Fibroblast of mammary gland (primary cell): ENCODE measurements at regions not wholly inside any gene's neighbourhood (a gene's known extent, or its start where the extent isn't known, plus 50 kb on each side); places are given as distances from the start of the nearest gene placed in this dataset.

Experiments
- DNase-seq: peaks from one replicate; pipeline ENCODE4 v3.0.0-alpha.2; 2010; ENCODE audit warnings: low read depth
- H3K4me3 ChIP-seq: 2 replicates; pipeline ENCODE4 v1.5.1; 2011; ENCODE audit warnings: low read depth, mild to moderate bottlenecking, low read length, moderate library complexity; ENCODE audit not compliant: control insufficient read depth
- CTCF ChIP-seq: conservative IDR thresholded peaks from 2 replicates; pipeline ENCODE4 v1.5.1; 2011; ENCODE audit warnings: low read depth, low read length, inconsistent platforms; ENCODE audit not compliant: control insufficient read depth, insufficient read depth

GRCh38 chr5:85077581-85077980 is 692.9 kb upstream of the EDIL3 start:
- DNase-seq = no peak
- TF ChIP-seq CTCF = no peak
- H3K4me3 ChIP-seq = no peak overlapping the region

GRCh38 chr5:85096421-85096820 is 711.7 kb upstream of the EDIL3 start:
- no peak for TF ChIP-seq CTCF
- no peak overlapping the region for H3K4me3 ChIP-seq
- no peak for DNase-seq

GRCh38 chr5:85108471-85108870 is 723.8 kb upstream of the EDIL3 start:
- DNase-seq = no peak
- no peak overlapping the region for H3K4me3 ChIP-seq
- no peak for TF ChIP-seq CTCF

GRCh38 chr5:85109616-85110015 is 724.9 kb upstream of the EDIL3 start:
- DNase-seq = no peak
- no peak for TF ChIP-seq CTCF

GRCh38 chr5:85132269-85132668 is 747.6 kb upstream of the EDIL3 start:
- no peak overlapping the region for H3K4me3 ChIP-seq
- DNase-seq = peak; percentile 2
- no peak for TF ChIP-seq CTCF

More at GRCh38 chr5:85109616-85110015, 724.9 kb upstream of the EDIL3 start:
- H3K4me3 ChIP-seq = no peak overlapping the region

GRCh38 chr5:85140471-85140870 is 755.8 kb upstream of the EDIL3 start:
- H3K4me3 ChIP-seq = no peak overlapping the region
- no peak for DNase-seq
- no peak for TF ChIP-seq CTCF

- DNase-seq = no peak
- H3K4me3 ChIP-seq = no peak overlapping the region
- TF ChIP-seq CTCF = no peak
Observed at GRCh38 chr5:85143138-85143537, 758.5 kb upstream of the EDIL3 start.
